HFF-Myc (cell line): ENCODE measurements at regions not wholly inside any gene's neighbourhood (a gene's known extent, or its start where the extent isn't known, plus 50 kb on each side); places are given as distances from the start of the nearest gene placed in this dataset.

Experiments used
- DNase-seq: peaks from one replicate; pipeline ENCODE4 v3.0.0-alpha.2; 2011; ENCODE audit warnings: low read depth; ENCODE audit errors: extremely low read depth
- H3K4me3 ChIP-seq: replicated peaks from 2 replicates; pipeline ENCODE4 v1.5.1; 2011; ENCODE audit warnings: low read depth, mild to moderate bottlenecking, control low read depth, low read length
- CTCF ChIP-seq: IDR thresholded peaks from 2 replicates; pipeline ENCODE4 v1.5.1; 2012; ENCODE audit warnings: mild to moderate bottlenecking, low read depth, low read length, control low read depth; ENCODE audit errors: missing control alignments

- no peak overlapping the region for H3K4me3 ChIP-seq
- TF ChIP-seq CTCF: no peak
- DNase-seq: no peak
Observed at GRCh38 chr12:23356440-23356839, 593.0 kb downstream of the SOX5 start.

GRCh38 chr12:23356927-23357708 is 592.4 kb downstream of the SOX5 start:
- TF ChIP-seq CTCF: no peak
- no peak for DNase-seq
- H3K4me3 ChIP-seq: no peak overlapping the region

- TF ChIP-seq CTCF: no peak
- DNase-seq: no peak
- H3K4me3 ChIP-seq: no peak overlapping the region
Observed at GRCh38 chr12:23359975-23360701, 589.3 kb downstream of the SOX5 start.

GRCh38 chr12:23361971-23362370 is 587.5 kb downstream of the SOX5 start:
- TF ChIP-seq CTCF: no peak
- no peak overlapping the region for H3K4me3 ChIP-seq
- no peak for DNase-seq

GRCh38 chr12:23368590-23368989 is 580.9 kb downstream of the SOX5 start:
- no peak overlapping the region for H3K4me3 ChIP-seq
- no peak for TF ChIP-seq CTCF
- DNase-seq: no peak

- DNase-seq: no peak
- no peak overlapping the region for H3K4me3 ChIP-seq
- no peak for TF ChIP-seq CTCF
Observed at GRCh38 chr12:23375621-23376020, 573.8 kb downstream of the SOX5 start.
